ENCODE measurements at regions not wholly inside any gene's neighbourhood (a gene's known extent, or its start where the extent isn't known, plus 50 kb on each side); places are given as distances from the start of the nearest gene placed in this dataset.

- TF ChIP-seq, protein P1, sequence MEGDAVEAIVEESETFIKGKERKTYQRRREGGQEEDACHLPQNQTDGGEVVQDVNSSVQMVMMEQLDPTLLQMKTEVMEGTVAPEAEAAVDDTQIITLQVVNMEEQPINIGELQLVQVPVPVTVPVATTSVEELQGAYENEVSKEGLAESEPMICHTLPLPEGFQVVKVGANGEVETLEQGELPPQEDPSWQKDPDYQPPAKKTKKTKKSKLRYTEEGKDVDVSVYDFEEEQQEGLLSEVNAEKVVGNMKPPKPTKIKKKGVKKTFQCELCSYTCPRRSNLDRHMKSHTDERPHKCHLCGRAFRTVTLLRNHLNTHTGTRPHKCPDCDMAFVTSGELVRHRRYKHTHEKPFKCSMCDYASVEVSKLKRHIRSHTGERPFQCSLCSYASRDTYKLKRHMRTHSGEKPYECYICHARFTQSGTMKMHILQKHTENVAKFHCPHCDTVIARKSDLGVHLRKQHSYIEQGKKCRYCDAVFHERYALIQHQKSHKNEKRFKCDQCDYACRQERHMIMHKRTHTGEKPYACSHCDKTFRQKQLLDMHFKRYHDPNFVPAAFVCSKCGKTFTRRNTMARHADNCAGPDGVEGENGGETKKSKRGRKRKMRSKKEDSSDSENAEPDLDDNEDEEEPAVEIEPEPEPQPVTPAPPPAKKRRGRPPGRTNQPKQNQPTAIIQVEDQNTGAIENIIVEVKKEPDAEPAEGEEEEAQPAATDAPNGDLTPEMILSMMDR (IDR thresholded peaks at IDR 0.05) = no peak
- TF ChIP-seq POLR2A (IDR thresholded peaks at IDR 0.05) = no peak
Measured at GRCh38 chr14:53744857-53745256, 211.8 kb downstream of the BMP4 start.

Data from testis (tissue), 2 donors.